GM12878 (cell line): ENCODE measurements at regions not wholly inside any gene's neighbourhood (a gene's known extent, or its start where the extent isn't known, plus 50 kb on each side); places are given as distances from the start of the nearest gene placed in this dataset.

ENCODE experiments used
- CEBPB ChIP-seq, 2 experiments: fragments of 150-350 bp in 1 of 2; IDR thresholded peaks; 2 replicates each; pipeline ENCODE4 v1.6.1; 2012 to 2014; ENCODE audit warnings: low read depth in 2 of 2, low read length in 2 of 2, borderline replicate concordance in 1 of 2, inconsistent platforms in 1 of 2
- KDM1A ChIP-seq: fragments of 200-600 bp; sonication (generic); IDR thresholded peaks from 2 replicates; pipeline ENCODE4 v1.6.1; 2016; ENCODE audit warnings: borderline replicate concordance
- TF ChIP-seq, protein P1 (sequence below): fragments of 450-650 bp; IDR thresholded peaks from 2 replicates; pipeline ENCODE4 v1.6.1; 2017; ENCODE audit warnings: mild to moderate bottlenecking, moderate library complexity
- TF ChIP-seq, protein P2 (sequence below), 3 experiments: IDR thresholded peaks in 2 of 3; conservative IDR thresholded peaks in 1 of 3; 2 replicates each; pipeline ENCODE4 v1.5.1; 2011; ENCODE audit warnings: low read depth in 3 of 3, low read length in 3 of 3, mild to moderate bottlenecking in 3 of 3, control low read depth in 2 of 3, moderate library complexity in 2 of 3, inconsistent platforms in 1 of 3, mixed read lengths in 1 of 3; ENCODE audit not compliant: control insufficient read depth in 2 of 3, insufficient read depth in 1 of 3; ENCODE audit errors: extremely low read depth in 1 of 3
- TF ChIP-seq, protein P3 (sequence below): fragments of 450-650 bp; IDR thresholded peaks from 2 replicates; pipeline ENCODE4 v1.6.1; 2016; ENCODE audit warnings: mild to moderate bottlenecking
- TF ChIP-seq, protein P4 (sequence below): IDR thresholded peaks from 2 replicates; pipeline ENCODE4 v1.6.1; 2012; ENCODE audit warnings: mild to moderate bottlenecking, low read depth, low read length

DNA sequence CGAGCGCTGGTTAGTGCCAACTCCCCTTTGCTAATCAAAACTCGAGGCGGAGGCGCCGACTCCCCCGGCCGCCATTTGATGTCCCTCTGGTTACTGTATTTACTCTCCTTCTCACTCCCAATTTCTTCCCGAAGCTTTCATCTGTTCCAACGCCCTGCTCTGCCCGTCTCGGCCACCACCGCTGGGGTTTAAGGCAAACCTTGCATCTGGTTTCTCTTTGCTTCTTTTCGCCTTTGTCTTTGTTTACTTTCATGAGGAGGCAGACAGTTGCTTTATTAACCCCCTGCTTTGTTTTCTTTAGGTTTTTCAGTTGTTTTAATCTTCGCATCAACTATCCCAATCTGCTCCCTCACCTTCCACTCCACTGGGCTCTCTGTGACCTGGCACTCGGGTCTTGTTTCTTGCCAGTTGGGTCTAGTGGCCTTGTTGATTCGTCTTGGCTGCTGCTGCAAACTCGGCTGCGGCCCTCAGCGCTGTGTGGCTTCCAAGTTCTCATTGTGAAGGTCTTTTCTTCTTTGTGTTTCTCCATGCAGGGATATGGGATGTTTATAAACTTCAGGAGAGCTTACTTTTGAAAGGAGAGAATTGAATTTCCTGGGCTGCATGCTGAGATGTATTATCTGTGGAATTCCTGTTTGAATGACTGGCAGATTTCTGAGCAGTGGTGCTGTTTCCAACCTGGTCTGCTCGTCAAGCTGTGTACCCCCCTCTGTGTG, 155.1 kb downstream of the CDC5L start:
- TF ChIP-seq, protein P1, sequence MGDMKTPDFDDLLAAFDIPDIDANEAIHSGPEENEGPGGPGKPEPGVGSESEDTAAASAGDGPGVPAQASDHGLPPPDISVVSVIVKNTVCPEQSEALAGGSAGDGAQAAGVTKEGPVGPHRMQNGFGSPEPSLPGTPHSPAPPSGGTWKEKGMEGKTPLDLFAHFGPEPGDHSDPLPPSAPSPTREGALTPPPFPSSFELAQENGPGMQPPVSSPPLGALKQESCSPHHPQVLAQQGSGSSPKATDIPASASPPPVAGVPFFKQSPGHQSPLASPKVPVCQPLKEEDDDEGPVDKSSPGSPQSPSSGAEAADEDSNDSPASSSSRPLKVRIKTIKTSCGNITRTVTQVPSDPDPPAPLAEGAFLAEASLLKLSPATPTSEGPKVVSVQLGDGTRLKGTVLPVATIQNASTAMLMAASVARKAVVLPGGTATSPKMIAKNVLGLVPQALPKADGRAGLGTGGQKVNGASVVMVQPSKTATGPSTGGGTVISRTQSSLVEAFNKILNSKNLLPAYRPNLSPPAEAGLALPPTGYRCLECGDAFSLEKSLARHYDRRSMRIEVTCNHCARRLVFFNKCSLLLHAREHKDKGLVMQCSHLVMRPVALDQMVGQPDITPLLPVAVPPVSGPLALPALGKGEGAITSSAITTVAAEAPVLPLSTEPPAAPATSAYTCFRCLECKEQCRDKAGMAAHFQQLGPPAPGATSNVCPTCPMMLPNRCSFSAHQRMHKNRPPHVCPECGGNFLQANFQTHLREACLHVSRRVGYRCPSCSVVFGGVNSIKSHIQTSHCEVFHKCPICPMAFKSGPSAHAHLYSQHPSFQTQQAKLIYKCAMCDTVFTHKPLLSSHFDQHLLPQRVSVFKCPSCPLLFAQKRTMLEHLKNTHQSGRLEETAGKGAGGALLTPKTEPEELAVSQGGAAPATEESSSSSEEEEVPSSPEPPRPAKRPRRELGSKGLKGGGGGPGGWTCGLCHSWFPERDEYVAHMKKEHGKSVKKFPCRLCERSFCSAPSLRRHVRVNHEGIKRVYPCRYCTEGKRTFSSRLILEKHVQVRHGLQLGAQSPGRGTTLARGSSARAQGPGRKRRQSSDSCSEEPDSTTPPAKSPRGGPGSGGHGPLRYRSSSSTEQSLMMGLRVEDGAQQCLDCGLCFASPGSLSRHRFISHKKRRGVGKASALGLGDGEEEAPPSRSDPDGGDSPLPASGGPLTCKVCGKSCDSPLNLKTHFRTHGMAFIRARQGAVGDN: no peak
- TF ChIP-seq, protein P2, sequence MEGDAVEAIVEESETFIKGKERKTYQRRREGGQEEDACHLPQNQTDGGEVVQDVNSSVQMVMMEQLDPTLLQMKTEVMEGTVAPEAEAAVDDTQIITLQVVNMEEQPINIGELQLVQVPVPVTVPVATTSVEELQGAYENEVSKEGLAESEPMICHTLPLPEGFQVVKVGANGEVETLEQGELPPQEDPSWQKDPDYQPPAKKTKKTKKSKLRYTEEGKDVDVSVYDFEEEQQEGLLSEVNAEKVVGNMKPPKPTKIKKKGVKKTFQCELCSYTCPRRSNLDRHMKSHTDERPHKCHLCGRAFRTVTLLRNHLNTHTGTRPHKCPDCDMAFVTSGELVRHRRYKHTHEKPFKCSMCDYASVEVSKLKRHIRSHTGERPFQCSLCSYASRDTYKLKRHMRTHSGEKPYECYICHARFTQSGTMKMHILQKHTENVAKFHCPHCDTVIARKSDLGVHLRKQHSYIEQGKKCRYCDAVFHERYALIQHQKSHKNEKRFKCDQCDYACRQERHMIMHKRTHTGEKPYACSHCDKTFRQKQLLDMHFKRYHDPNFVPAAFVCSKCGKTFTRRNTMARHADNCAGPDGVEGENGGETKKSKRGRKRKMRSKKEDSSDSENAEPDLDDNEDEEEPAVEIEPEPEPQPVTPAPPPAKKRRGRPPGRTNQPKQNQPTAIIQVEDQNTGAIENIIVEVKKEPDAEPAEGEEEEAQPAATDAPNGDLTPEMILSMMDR (IDR thresholded peaks at IDR 0.05 in 2 of 3, conservative IDR thresholded peaks at IDR 0.05 in 1 of 3; ENCODE audit: control insufficient read depth in 2 of 3, extremely low read depth in 1 of 3, insufficient read depth in 1 of 3, low read depth in 3 of 3, low read length in 3 of 3): no peak
- TF ChIP-seq, protein P3, sequence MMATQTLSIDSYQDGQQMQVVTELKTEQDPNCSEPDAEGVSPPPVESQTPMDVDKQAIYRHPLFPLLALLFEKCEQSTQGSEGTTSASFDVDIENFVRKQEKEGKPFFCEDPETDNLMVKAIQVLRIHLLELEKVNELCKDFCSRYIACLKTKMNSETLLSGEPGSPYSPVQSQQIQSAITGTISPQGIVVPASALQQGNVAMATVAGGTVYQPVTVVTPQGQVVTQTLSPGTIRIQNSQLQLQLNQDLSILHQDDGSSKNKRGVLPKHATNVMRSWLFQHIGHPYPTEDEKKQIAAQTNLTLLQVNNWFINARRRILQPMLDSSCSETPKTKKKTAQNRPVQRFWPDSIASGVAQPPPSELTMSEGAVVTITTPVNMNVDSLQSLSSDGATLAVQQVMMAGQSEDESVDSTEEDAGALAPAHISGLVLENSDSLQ: no peak
- TF ChIP-seq, protein P4, sequence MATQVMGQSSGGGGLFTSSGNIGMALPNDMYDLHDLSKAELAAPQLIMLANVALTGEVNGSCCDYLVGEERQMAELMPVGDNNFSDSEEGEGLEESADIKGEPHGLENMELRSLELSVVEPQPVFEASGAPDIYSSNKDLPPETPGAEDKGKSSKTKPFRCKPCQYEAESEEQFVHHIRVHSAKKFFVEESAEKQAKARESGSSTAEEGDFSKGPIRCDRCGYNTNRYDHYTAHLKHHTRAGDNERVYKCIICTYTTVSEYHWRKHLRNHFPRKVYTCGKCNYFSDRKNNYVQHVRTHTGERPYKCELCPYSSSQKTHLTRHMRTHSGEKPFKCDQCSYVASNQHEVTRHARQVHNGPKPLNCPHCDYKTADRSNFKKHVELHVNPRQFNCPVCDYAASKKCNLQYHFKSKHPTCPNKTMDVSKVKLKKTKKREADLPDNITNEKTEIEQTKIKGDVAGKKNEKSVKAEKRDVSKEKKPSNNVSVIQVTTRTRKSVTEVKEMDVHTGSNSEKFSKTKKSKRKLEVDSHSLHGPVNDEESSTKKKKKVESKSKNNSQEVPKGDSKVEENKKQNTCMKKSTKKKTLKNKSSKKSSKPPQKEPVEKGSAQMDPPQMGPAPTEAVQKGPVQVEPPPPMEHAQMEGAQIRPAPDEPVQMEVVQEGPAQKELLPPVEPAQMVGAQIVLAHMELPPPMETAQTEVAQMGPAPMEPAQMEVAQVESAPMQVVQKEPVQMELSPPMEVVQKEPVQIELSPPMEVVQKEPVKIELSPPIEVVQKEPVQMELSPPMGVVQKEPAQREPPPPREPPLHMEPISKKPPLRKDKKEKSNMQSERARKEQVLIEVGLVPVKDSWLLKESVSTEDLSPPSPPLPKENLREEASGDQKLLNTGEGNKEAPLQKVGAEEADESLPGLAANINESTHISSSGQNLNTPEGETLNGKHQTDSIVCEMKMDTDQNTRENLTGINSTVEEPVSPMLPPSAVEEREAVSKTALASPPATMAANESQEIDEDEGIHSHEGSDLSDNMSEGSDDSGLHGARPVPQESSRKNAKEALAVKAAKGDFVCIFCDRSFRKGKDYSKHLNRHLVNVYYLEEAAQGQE: no peak
- no peak for TF ChIP-seq KDM1A
- no peak for TF ChIP-seq CEBPB (IDR thresholded peaks at IDR 0.05; ENCODE audit: borderline replicate concordance in 1 of 2, low read depth in 2 of 2, low read length in 2 of 2)
